H1 (cell line): ENCODE measurements at regions not wholly inside any gene's neighbourhood (a gene's known extent, or its start where the extent isn't known, plus 50 kb on each side); places are given as distances from the start of the nearest gene placed in this dataset.

Source experiments
- TF ChIP-seq, protein P1 (sequence below): fragments of 300-600 bp; sonication (generic); IDR thresholded peaks from 2 replicates; pipeline ENCODE4 v1.7.1; 2012; ENCODE audit warnings: low read length, moderate library complexity, mild to moderate bottlenecking, inconsistent platforms; ENCODE audit not compliant: insufficient replicate concordance

DNA sequence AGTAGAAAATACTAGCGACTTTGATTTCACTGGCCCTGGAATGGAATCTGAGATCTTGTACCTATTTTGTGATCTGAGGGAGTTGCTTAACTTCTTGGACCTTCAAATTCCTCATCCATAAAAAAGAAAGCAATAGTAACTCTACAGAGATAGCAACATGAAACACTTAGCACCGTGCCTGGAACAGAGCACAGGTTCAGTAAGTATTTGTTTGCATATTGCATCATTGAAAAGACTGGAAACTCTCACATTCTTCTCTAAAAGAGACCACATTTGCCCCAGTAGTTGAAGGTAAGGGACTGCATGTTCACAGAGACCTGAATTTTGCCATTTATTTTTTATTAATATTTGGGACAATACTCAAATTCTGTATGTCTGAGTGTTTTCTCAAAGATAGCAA, 358.1 kb downstream of the COG6 start (continued):
- TF ChIP-seq, protein P1, sequence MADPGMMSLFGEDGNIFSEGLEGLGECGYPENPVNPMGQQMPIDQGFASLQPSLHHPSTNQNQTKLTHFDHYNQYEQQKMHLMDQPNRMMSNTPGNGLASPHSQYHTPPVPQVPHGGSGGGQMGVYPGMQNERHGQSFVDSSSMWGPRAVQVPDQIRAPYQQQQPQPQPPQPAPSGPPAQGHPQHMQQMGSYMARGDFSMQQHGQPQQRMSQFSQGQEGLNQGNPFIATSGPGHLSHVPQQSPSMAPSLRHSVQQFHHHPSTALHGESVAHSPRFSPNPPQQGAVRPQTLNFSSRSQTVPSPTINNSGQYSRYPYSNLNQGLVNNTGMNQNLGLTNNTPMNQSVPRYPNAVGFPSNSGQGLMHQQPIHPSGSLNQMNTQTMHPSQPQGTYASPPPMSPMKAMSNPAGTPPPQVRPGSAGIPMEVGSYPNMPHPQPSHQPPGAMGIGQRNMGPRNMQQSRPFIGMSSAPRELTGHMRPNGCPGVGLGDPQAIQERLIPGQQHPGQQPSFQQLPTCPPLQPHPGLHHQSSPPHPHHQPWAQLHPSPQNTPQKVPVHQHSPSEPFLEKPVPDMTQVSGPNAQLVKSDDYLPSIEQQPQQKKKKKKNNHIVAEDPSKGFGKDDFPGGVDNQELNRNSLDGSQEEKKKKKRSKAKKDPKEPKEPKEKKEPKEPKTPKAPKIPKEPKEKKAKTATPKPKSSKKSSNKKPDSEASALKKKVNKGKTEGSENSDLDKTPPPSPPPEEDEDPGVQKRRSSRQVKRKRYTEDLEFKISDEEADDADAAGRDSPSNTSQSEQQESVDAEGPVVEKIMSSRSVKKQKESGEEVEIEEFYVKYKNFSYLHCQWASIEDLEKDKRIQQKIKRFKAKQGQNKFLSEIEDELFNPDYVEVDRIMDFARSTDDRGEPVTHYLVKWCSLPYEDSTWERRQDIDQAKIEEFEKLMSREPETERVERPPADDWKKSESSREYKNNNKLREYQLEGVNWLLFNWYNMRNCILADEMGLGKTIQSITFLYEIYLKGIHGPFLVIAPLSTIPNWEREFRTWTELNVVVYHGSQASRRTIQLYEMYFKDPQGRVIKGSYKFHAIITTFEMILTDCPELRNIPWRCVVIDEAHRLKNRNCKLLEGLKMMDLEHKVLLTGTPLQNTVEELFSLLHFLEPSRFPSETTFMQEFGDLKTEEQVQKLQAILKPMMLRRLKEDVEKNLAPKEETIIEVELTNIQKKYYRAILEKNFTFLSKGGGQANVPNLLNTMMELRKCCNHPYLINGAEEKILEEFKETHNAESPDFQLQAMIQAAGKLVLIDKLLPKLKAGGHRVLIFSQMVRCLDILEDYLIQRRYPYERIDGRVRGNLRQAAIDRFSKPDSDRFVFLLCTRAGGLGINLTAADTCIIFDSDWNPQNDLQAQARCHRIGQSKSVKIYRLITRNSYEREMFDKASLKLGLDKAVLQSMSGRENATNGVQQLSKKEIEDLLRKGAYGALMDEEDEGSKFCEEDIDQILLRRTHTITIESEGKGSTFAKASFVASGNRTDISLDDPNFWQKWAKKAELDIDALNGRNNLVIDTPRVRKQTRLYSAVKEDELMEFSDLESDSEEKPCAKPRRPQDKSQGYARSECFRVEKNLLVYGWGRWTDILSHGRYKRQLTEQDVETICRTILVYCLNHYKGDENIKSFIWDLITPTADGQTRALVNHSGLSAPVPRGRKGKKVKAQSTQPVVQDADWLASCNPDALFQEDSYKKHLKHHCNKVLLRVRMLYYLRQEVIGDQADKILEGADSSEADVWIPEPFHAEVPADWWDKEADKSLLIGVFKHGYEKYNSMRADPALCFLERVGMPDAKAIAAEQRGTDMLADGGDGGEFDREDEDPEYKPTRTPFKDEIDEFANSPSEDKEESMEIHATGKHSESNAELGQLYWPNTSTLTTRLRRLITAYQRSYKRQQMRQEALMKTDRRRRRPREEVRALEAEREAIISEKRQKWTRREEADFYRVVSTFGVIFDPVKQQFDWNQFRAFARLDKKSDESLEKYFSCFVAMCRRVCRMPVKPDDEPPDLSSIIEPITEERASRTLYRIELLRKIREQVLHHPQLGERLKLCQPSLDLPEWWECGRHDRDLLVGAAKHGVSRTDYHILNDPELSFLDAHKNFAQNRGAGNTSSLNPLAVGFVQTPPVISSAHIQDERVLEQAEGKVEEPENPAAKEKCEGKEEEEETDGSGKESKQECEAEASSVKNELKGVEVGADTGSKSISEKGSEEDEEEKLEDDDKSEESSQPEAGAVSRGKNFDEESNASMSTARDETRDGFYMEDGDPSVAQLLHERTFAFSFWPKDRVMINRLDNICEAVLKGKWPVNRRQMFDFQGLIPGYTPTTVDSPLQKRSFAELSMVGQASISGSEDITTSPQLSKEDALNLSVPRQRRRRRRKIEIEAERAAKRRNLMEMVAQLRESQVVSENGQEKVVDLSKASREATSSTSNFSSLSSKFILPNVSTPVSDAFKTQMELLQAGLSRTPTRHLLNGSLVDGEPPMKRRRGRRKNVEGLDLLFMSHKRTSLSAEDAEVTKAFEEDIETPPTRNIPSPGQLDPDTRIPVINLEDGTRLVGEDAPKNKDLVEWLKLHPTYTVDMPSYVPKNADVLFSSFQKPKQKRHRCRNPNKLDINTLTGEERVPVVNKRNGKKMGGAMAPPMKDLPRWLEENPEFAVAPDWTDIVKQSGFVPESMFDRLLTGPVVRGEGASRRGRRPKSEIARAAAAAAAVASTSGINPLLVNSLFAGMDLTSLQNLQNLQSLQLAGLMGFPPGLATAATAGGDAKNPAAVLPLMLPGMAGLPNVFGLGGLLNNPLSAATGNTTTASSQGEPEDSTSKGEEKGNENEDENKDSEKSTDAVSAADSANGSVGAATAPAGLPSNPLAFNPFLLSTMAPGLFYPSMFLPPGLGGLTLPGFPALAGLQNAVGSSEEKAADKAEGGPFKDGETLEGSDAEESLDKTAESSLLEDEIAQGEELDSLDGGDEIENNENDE, result no peak
- TF ChIP-seq, all 59 proteins: peak for 0
